HS-27A (cell line): ENCODE measurements at regions not wholly inside any gene's neighbourhood (a gene's known extent, or its start where the extent isn't known, plus 50 kb on each side); places are given as distances from the start of the nearest gene placed in this dataset.
"Not testable (repeated sequence)": the region's sequence is repeated elsewhere in the genome, so short reads cannot be mapped to it uniquely, and the experiment has no call there.

ENCODE experiments used
- DNase-seq: peaks from one replicate; pipeline ENCODE4 v3.0.0-alpha.2; 2012; ENCODE audit warnings: low read depth, missing footprints

DNA sequence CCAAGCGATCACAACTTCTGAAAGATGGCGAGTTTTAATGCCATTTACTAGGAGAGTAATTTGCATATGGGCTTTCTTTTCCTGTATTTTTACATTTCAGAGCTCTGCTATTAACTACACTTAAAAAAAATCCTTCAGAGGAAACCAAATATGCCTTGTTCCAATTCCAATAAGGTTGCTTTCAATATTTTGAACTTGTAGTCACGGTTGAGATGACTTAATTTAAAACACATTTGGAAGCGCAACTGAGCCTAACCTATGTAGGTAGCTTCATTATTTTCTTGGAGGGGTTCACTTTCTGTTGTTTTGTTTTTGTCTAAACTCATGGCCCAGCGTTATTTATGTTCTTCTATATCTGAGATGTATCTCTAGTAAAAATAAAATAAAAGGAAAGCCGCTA is 93.4 kb downstream of the BLID start:
- DNase-seq = no peak

- no peak for DNase-seq
Observed at GRCh38 chr11:122020902-122021301, 95.1 kb downstream of the BLID start.

GRCh38 chr11:122019908-122020694 is 95.9 kb downstream of the BLID start:
- no peak for DNase-seq

DNA sequence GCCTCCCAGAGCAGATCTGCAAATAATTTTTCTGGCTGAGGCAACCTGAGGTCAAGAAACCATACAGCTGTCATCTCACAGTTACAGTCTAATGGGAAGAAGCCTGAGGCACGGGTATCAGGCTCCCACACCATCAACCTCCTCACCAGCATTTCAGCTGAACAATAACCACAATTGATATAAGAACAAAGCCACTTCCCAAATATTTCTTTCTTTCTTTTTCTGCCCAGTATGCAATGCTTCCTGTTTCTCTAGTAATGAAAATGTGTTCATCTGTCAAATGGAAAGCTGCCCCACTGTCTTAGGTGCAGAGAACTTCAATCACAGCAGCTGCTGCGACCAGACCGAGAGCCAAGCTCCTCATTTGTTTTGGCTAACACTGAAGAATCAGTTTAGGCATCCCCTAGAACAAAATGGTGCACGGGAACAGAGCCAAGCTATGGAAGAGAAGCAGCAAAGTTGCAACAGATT is 108.4 kb downstream of the BLID start:
- DNase-seq = no peak

- DNase-seq = no peak
Observed at GRCh38 chr11:122004446-122004845, 111.6 kb downstream of the BLID start.

- no peak for DNase-seq
Observed at GRCh38 chr11:122002926-122003325, 113.1 kb downstream of the BLID start.

GRCh38 chr11:122002047-122002446 is 114.0 kb downstream of the BLID start:
- DNase-seq = no peak

DNA sequence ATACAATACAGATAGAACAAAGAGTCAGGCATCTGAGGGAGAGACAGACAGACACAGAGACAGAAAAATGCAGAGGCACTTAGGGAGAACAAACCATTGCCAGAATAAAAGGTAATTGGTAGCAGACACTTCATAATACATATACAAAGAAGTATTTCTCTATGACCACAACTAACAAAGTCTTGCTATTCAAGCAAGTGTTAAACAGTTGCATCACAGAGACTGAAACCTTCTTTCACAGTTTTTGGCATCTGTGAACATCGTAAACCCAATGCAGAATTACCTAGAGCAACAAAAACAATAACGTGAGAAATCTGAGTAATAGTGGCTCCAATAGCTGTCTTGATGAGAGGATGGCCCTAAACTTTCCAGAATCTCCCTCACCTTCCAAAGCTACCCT is 116.4 kb downstream of the BLID start:
- no peak for DNase-seq

GRCh38 chr11:121996574-121996973 is 119.4 kb downstream of the BLID start:
- DNase-seq = no peak

DNA sequence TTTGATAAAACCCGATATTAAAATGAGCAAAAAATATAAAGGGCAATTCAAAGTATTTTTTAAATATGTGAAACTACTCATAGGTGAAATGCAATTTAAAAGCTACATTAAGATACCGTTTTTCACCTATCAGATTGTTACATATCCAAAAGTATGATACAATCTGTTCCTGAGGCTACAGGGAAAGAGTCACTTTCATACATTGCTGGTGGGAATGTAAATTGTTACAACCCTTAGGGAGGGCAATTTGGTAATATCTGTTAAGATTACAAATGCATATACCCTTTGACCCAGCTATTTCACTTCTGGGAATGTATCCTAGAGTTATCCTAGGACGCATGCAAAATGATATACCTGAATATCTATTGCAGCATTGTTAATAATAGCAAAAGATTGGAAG is 132.1 kb downstream of the BLID start:
- DNase-seq = no peak

GRCh38 chr11:121977914-121978313 is 138.1 kb downstream of the BLID start:
- not testable (repeated sequence) for DNase-seq

DNA sequence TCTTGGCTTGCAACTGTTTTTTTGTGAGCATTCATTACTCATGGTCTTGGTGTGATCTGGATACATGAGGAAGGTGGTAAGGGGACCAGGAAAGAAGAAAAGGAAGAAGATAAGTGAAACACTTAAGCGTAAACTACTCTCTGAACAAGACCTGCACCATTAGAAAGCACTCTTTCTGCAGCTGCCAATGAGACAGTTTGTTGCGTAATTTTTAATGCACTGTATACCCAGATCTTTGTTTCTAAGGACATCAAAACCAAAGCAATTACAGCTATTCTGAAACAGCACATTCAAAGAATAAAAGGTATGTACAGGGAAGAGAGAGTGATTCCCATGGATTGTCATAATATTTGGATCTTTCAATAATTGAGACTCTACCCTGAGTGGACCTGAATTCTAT is 147.4 kb downstream of the BLID start:
- DNase-seq = no peak

DNA sequence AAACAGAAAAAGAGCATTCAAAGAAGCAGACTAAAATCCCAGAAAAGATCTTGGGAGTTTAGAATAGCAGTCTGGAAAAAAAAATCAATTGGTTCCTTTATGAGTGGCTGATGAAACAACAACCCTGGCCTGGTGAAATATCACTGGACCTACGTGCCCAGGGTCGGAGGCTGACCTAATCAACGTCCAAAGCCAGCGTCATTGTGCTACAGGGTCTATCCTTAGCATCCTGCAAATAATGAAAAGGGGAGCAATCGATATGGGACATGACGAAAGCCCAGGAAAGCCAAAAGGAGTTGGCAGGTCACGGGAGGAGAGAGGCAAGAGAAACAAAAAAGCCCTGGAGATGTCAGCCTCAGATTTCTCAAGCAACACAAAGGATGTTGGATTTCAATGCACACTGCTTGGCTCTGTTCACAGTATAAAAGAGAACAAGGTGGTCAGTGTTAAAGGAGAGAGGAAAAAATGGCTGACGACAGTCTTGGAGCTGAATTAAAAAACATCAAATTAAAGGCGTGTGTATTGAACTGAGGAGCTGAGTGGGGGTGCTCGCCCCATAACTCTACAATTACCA is 148.8 kb downstream of the BLID start:
- DNase-seq = no peak

DNA sequence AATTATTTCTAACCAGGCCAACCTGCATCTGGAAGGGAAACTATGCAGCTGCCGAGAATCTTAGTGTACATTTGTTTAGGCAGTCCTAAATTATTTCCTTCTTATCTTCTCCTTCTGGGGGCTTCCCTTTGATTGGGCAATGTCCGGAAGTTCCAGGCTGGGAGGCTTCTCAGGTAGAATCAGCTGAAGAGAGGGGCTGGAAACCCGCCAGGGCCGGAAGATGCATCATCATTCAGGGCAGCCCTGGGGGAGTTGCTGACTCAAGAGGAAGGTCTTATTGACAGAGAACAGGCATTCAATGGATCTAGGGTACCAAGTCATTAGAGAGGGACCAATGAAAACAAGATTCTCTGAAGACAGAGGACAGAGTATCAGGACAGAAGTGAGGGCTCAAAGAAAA is 150.7 kb downstream of the BLID start:
- peak; percentile 19 for DNase-seq

DNA sequence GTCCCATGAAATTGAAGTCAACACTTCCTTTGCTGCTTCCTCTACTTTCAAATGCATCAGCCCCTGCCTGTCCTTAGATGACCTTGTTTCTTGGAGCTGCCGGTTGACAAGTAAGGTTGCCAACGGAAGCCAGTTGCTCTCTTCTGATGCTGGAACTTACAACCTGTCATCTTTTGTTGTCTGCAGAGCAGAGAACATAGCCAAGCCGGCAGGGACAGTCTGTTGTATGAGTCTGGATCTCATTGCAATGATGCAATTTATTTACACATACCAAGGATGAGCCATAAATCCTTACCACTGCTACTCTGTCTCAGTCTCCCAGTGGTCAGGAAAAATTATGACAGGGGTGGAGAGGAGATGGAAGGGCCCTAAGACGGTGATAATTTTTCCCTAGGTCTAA is 151.4 kb downstream of the BLID start:
- DNase-seq = no peak

DNA sequence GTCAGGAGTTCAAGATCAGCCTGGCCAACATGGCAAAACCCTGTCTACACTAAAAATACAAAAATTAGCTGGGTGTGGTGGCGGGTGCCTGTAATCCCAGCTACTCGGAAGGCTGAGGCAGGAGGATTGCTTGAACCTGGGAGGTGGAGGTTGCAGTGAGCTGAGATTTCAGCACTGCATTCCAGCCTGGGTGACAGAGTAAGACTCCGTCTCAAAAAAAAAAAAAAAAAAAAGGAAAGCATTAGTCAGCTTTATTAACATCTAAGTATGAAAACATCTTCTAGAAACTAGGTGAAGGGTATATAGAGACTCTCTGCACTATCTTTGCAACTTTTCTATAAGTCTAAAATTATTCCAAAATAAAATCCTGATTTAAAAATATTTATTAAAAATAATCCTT is 152.2 kb downstream of the BLID start:
- not testable (repeated sequence) for DNase-seq

- no peak for DNase-seq
Observed at GRCh38 chr11:121961321-121961801, 154.7 kb downstream of the BLID start.

GRCh38 chr11:121958971-121959325 is 157.1 kb downstream of the BLID start:
- no peak for DNase-seq

DNA sequence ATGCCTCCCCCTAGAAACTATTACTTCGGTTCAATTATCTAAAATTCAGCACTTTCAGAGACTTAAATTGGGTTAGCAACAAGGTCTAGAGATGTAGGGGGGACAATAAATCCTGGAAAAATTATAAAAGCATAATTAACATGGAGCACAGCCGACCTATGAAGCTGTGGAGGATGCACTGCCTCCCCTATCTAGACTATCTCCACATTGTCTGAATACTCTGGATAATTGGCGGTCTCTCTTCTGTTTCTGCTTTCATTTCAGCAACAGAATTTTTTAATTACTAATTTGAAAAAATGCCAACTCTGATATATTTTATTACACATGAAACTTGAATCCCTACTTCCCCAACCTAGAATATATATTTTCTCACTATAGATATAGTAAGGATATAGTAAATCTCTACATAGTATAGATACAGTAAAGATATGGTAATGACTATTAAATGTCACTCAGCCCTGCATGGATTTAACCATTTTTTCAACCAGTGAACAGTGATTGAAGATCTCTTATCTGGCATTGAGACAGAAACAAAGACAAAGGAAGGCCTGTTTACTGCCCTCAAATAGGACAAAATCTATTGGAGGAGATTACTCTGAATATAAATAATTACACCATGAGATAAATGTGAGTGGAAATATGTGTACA is 157.6 kb downstream of the BLID start:
- DNase-seq = no peak

DNA sequence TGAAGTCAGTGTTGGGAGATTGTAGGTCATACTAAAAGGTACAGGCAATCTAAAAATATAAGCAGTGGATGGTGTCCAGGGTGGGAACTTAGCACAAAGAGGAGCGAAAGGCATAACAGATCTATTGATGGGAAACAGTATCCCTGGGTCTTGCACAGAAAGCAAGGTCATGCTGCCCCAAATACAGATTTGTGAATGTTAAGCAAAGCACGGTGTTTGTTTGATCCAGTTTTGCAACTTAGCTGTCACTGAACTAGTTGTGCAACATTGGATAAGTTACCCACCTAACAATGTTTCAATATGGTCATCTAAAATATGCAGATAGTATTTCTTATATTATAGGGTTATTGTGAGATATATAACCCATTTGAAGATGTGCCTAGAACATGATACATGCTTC is 162.9 kb downstream of the BLID start:
- DNase-seq = no peak

- DNase-seq = no peak
Observed at GRCh38 chr11:121950160-121950559, 165.9 kb downstream of the BLID start.

DNA sequence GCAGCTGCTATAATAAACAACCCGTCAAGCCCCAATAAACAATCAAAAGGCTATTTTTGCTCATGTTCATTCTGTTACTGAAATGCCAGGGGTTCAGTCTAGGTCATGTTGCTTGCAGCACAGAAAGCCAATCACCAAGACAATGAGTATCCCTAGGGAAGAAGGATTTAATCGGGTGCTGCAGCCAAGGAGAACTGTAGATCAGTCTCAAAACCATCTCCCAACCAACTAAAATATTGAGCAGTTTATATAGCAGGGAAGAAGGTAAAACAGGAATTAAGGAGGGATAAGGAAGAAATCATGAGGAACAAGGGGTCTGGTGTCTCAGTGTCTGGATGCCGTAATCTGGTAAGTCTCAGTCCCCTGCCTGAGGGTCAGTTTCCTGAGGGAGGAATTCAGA is 169.5 kb downstream of the BLID start:
- DNase-seq = no peak

DNA sequence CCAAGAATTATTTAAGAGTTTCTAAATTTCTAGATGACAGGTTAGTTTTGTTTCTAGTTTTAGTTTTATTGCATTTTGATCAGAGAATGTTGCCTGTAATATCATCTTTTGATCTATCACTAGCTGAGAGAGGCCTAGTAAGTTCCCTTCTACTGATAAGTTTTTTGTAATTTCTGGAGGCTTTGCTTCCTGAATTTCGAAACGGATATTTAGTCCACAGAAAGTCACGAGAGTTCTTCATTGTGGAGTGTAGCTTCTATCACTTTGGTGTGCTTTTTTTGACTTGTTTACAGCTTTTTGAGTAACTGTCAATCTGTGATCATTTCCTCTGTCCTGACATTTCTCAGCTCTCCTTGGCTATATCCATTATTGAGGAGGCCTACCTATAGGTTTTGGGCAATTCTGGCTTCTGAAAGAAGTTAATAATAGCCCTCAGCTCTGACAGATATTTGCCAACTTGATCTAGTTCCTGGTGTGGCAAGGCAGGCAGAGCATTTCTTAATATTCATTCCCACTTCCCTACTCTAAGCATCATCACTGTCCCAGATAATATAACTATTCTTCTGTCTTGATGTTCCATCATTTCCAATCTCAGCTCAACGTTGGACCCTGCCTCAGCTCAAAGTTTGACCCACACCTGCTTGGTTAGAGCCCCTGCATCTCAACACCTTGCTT is 171.3 kb downstream of the BLID start:
- DNase-seq = no peak
